ENCODE measurements at regions not wholly inside any gene's neighbourhood (a gene's known extent, or its start where the extent isn't known, plus 50 kb on each side); places are given as distances from the start of the nearest gene placed in this dataset.
"Not testable (repeated sequence)": the region's sequence is repeated elsewhere in the genome, so short reads cannot be mapped to it uniquely, and the experiment has no call there.

GRCh38 chr12:75650100-75650499 lies 138.7 kb upstream of the KRR1 start:
- DNase-seq = no peak

GRCh38 chr12:75648856-75649255 lies 137.4 kb upstream of the KRR1 start:
- DNase-seq = no peak

GRCh38 chr12:75646329-75647210 lies 135.2 kb upstream of the KRR1 start:
- peak; percentile 44 to 46 for DNase-seq

- DNase-seq = no peak
Measured at GRCh38 chr12:75644472-75645072, 133.2 kb upstream of the KRR1 start.

- DNase-seq = not testable (repeated sequence)
Measured at GRCh38 chr12:75643119-75643518, 131.7 kb upstream of the KRR1 start.

- DNase-seq = no peak
Measured at GRCh38 chr12:75642226-75642625, 130.8 kb upstream of the KRR1 start.

GRCh38 chr12:75641031-75641780 lies 129.8 kb upstream of the KRR1 start:
- no peak for DNase-seq

- no peak for DNase-seq
Measured at GRCh38 chr12:75638792-75639191, 127.4 kb upstream of the KRR1 start.

- no peak for DNase-seq
Measured at GRCh38 chr12:75636607-75637006, 125.2 kb upstream of the KRR1 start.

- no peak for DNase-seq
Measured at GRCh38 chr12:75635606-75636444, 124.4 kb upstream of the KRR1 start.

GRCh38 chr12:75634244-75635222 lies 123.1 kb upstream of the KRR1 start:
- no peak for DNase-seq

GRCh38 chr12:75633789-75634188 lies 122.4 kb upstream of the KRR1 start:
- DNase-seq = no peak

- DNase-seq = no peak
Measured at GRCh38 chr12:75632442-75632841, 121.0 kb upstream of the KRR1 start.

- peak in 1 of 2 donors; percentile 62 for DNase-seq
Measured at GRCh38 chr12:75631831-75632230, 120.4 kb upstream of the KRR1 start.

GRCh38 chr12:75630091-75630490 lies 118.7 kb upstream of the KRR1 start:
- DNase-seq = no peak

GRCh38 chr12:75628916-75629315 lies 117.5 kb upstream of the KRR1 start:
- DNase-seq = peak; percentile 37 to 41

- DNase-seq = no peak
Measured at GRCh38 chr12:75628511-75628910, 117.1 kb upstream of the KRR1 start.

GRCh38 chr12:75623631-75624154 lies 112.3 kb upstream of the KRR1 start:
- no peak for DNase-seq

- no peak for DNase-seq
Measured at GRCh38 chr12:75622492-75622891, 111.1 kb upstream of the KRR1 start.

- DNase-seq = not testable (repeated sequence)
Measured at GRCh38 chr12:75614396-75614795, 103.0 kb upstream of the KRR1 start.

All from right lung (tissue), 2 donors.